ENCODE measurements at regions not wholly inside any gene's neighbourhood (a gene's known extent, or its start where the extent isn't known, plus 50 kb on each side); places are given as distances from the start of the nearest gene placed in this dataset.

GRCh38 chr18:22484471-22484870 is 66.8 kb upstream of the CTAGE1 start:
- Histone ChIP-seq H3K27ac (ENCODE audit: control insufficient read depth, insufficient read depth) (no peak overlapping the region), H3K27me3 (replicated peaks in 1 of 2; ENCODE audit: control insufficient read depth in 2 of 2, insufficient read depth in 2 of 2, low read length in 1 of 2) (no peaks in the 10 kb centered on the region), H3K4me3 (no peak overlapping the region), H2AFZ (ENCODE audit: control insufficient read depth, low read depth, low read length) (no peak overlapping the region), H3K4me1 (ENCODE audit: control insufficient read depth, insufficient read depth, low read length) (no peaks in the 10 kb centered on the region), H3K4me2 (ENCODE audit: control insufficient read depth, insufficient read depth) (no peak overlapping the region), H3K9ac (ENCODE audit: control insufficient read depth, insufficient read depth, low read length) (no peak overlapping the region), H3K36me3 (ENCODE audit: control insufficient read depth in 2 of 2, insufficient read depth in 2 of 2, low read length in 1 of 2) (no peaks in the 10 kb centered on the region), H3K9me3 (replicated peaks; ENCODE audit: control insufficient read depth, insufficient read depth, low read length) (no peaks in the 10 kb centered on the region), H4K20me1 (ENCODE audit: control insufficient read depth, insufficient read depth) (no peaks in the 10 kb centered on the region), H3K79me2 (ENCODE audit: control insufficient read depth, insufficient read depth, low read length) (no peaks in the 10 kb centered on the region)
- DNase-seq (ENCODE audit: low read depth, low spot score) (no peak), FAIRE-seq (no peak), ATAC-seq (no peak)
- SMC1A ChIA-PET (ENCODE audit: uncharacterized antibody, unreplicated experiment): no interaction called here
- no TSS peak for BruUV-seq (replicated peaks)
- CTCF ChIA-PET: no interaction called here
- POLR2A ChIA-PET: no interaction called here
- RAD21 ChIA-PET (ENCODE audit: unreplicated experiment): no interaction called here
- 100% methylated on average over 2 of the region's 2 CpGs for WGBS (ENCODE audit: insufficient coverage, insufficient replicate concordance, low lambda C conversion rate, missing lambda C conversion rate)
- intact Hi-C loops (cut with micrococcal nuclease; ENCODE audit: unreplicated experiment) (no loop called here), in situ Hi-C loops (cut with MboI) (no loop called here)
- TF ChIP-seq ATF3 (IDR thresholded peaks at IDR 0.05; ENCODE audit: borderline replicate concordance, extremely low read depth, low read depth, low read length) (no peak), RB1 (IDR thresholded peaks at IDR 0.05; ENCODE audit: borderline replicate concordance) (no peak)

- H2AFZ ChIP-seq (ENCODE audit: control insufficient read depth, low read depth, low read length): no peak overlapping the region
- no peak for DNase-seq (ENCODE audit: low read depth, low spot score)
- H4K20me1 ChIP-seq (ENCODE audit: control insufficient read depth, insufficient read depth): no peaks in the 10 kb centered on the region
- BruUV-seq (replicated peaks): no TSS peak
- 2% methylated on average over 6 of the region's 6 CpGs for WGBS (ENCODE audit: insufficient coverage, insufficient replicate concordance, low lambda C conversion rate, missing lambda C conversion rate)
- in situ Hi-C loops (cut with MboI) (no loop called here), intact Hi-C loops (cut with micrococcal nuclease; ENCODE audit: unreplicated experiment) (no loop called here)
- no peak overlapping the region for H3K27ac ChIP-seq (ENCODE audit: control insufficient read depth, insufficient read depth)
- FAIRE-seq: no peak
- no peaks in the 10 kb centered on the region for H3K27me3 ChIP-seq (replicated peaks in 1 of 2; ENCODE audit: control insufficient read depth in 2 of 2, insufficient read depth in 2 of 2, low read length in 1 of 2)
- ChIA-PET CTCF (no interaction called here), POLR2A (no interaction called here), SMC1A (ENCODE audit: uncharacterized antibody, unreplicated experiment) (no interaction called here), RAD21 (ENCODE audit: unreplicated experiment) (no interaction called here)
- no peaks in the 10 kb centered on the region for H3K36me3 ChIP-seq (ENCODE audit: control insufficient read depth in 2 of 2, insufficient read depth in 2 of 2, low read length in 1 of 2)
- H3K9me3 ChIP-seq (replicated peaks; ENCODE audit: control insufficient read depth, insufficient read depth, low read length): no peaks in the 10 kb centered on the region
- TF ChIP-seq ZZZ3 (IDR thresholded peaks at IDR 0.05; ENCODE audit: control insufficient read depth, insufficient read length, low read depth) (no peak), SIN3A (IDR thresholded peaks at IDR 0.05; ENCODE audit: low read depth, low read length) (no peak), CEBPB (IDR thresholded peaks at IDR 0.05; ENCODE audit: borderline replicate concordance in 1 of 2, low read depth in 2 of 2, low read length in 2 of 2) (no peak)
- H3K4me3 ChIP-seq: no peak overlapping the region
- no peak overlapping the region for H3K9ac ChIP-seq (ENCODE audit: control insufficient read depth, insufficient read depth, low read length)
- no peaks in the 10 kb centered on the region for H3K79me2 ChIP-seq (ENCODE audit: control insufficient read depth, insufficient read depth, low read length)
- no peak overlapping the region for H3K4me2 ChIP-seq (ENCODE audit: control insufficient read depth, insufficient read depth)
- ATAC-seq: no peak
- H3K4me1 ChIP-seq (ENCODE audit: control insufficient read depth, insufficient read depth, low read length): no peaks in the 10 kb centered on the region
Observed at GRCh38 chr18:22485808-22486244, 68.1 kb upstream of the CTAGE1 start.

All from GM12878 (cell line).